ENCODE measurements at regions not wholly inside any gene's neighbourhood (a gene's known extent, or its start where the extent isn't known, plus 50 kb on each side); places are given as distances from the start of the nearest gene placed in this dataset.

DNA sequence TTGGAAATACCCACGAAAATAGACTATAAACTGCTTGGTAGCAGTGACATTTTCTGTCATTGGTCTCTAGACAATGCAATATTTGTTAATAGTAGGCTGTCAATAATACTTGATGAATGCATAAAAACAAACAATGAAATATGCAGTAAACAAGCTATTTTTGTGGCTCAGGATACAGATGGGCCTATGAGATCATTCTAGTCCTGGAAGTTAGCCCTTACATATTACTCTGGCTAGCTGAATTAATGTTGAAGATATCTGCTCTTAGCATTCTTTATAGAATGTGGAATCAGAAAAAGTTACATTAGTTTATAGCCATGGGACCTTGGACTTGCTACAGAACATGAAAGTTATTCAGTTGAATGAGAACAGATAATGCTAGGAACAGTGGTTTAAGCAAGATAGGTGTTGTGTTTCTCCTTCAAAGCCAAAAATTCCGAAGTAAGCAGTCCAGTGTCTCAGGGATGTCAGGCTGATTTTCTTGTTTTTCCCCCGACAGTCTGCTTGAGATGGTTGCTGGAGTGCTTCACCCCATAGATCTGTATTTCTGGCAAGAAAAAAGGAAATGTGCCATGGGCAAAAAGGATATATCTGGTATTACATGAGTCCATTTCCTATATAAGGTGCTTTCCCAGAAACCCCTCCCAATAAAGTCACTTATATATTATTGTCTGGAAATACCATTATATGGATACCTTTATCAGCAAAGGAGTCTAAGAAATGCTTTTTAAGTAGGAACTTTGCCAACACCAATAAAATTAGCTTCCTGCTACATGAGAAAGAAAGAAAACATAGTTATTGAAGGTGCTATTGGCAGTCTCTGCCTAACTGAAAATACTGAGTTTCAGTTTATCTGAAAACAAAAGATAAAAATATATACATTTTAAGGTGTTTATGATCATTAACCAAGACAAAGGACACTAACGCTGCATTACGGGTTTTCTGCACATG is 619.4 kb upstream of the ATP2B1 start:
- SMC1A ChIA-PET (ENCODE audit: uncharacterized antibody, unreplicated experiment) = no interaction called here
- H3K4me3 ChIP-seq = no peak overlapping the region
- no peak overlapping the region for H3K4me2 ChIP-seq (ENCODE audit: control insufficient read depth, insufficient read depth)
- POLR2A ChIA-PET = no interaction called here
- H3K9me3 ChIP-seq (replicated peaks; ENCODE audit: control insufficient read depth, insufficient read depth, low read length) = no peaks in the 10 kb centered on the region
- FAIRE-seq (no peak), DNase-seq (ENCODE audit: low read depth, low spot score) (no peak), ATAC-seq (no peak)
- H4K20me1 ChIP-seq (ENCODE audit: control insufficient read depth, insufficient read depth) = no peaks in the 10 kb centered on the region
- no peak overlapping the region for H2AFZ ChIP-seq (ENCODE audit: control insufficient read depth, low read depth, low read length)
- 39% methylated on average over 5 of the region's 5 CpGs for WGBS (ENCODE audit: insufficient coverage, insufficient replicate concordance, low lambda C conversion rate, missing lambda C conversion rate)
- CTCF ChIA-PET = no interaction called here
- RAD21 ChIA-PET (ENCODE audit: unreplicated experiment) = no interaction called here
- no peaks in the 10 kb centered on the region for H3K4me1 ChIP-seq (ENCODE audit: control insufficient read depth, insufficient read depth, low read length)
- no TSS peak for BruUV-seq (replicated peaks)
- H3K79me2 ChIP-seq (ENCODE audit: control insufficient read depth, insufficient read depth, low read length) = no peaks in the 10 kb centered on the region
- H3K9ac ChIP-seq (ENCODE audit: control insufficient read depth, insufficient read depth, low read length) = no peak overlapping the region
- intact Hi-C loops (cut with micrococcal nuclease; ENCODE audit: unreplicated experiment) = no loop called here
- H3K27ac ChIP-seq (ENCODE audit: control insufficient read depth, insufficient read depth) = no peak overlapping the region
- in situ Hi-C loops (cut with MboI) = no loop called here
- no peaks in the 10 kb centered on the region for H3K36me3 ChIP-seq (ENCODE audit: control insufficient read depth in 2 of 2, insufficient read depth in 2 of 2, low read length in 1 of 2)
- no peaks in the 10 kb centered on the region for H3K27me3 ChIP-seq (replicated peaks in 1 of 2; ENCODE audit: control insufficient read depth in 2 of 2, insufficient read depth in 2 of 2, low read length in 1 of 2)
- no peak for TF ChIP-seq EP300 (IDR thresholded peaks at IDR 0.05; ENCODE audit: borderline replicate concordance in 1 of 2, control insufficient read depth in 1 of 2, low read depth in 2 of 2, low read length in 2 of 2)
- TF ChIP-seq NFYA (IDR thresholded peaks at IDR 0.05; ENCODE audit: borderline replicate concordance, low read depth, low read length) = no peak

- Histone ChIP-seq H3K9ac (ENCODE audit: control insufficient read depth, insufficient read depth, low read length) (no peak overlapping the region), H3K9me3 (replicated peaks; ENCODE audit: control insufficient read depth, insufficient read depth, low read length) (no peaks in the 10 kb centered on the region), H2AFZ (ENCODE audit: control insufficient read depth, low read depth, low read length) (no peak overlapping the region), H3K27me3 (replicated peaks in 1 of 2; ENCODE audit: control insufficient read depth in 2 of 2, insufficient read depth in 2 of 2, low read length in 1 of 2) (no peaks in the 10 kb centered on the region), H3K4me3 (no peak overlapping the region), H3K79me2 (ENCODE audit: control insufficient read depth, insufficient read depth, low read length) (no peaks in the 10 kb centered on the region), H3K36me3 (ENCODE audit: control insufficient read depth in 2 of 2, insufficient read depth in 2 of 2, low read length in 1 of 2) (no peaks in the 10 kb centered on the region), H3K4me1 (ENCODE audit: control insufficient read depth, insufficient read depth, low read length) (no peaks in the 10 kb centered on the region), H3K4me2 (ENCODE audit: control insufficient read depth, insufficient read depth) (no peak overlapping the region), H4K20me1 (ENCODE audit: control insufficient read depth, insufficient read depth) (no peaks in the 10 kb centered on the region), H3K27ac (ENCODE audit: control insufficient read depth, insufficient read depth) (no peak overlapping the region)
- in situ Hi-C loops (cut with MboI) (no loop called here), intact Hi-C loops (cut with micrococcal nuclease; ENCODE audit: unreplicated experiment) (no loop called here)
- FAIRE-seq = no peak
- ChIA-PET CTCF (no interaction called here), SMC1A (ENCODE audit: uncharacterized antibody, unreplicated experiment) (no interaction called here), POLR2A (no interaction called here), RAD21 (ENCODE audit: unreplicated experiment) (no interaction called here)
- TF ChIP-seq RBBP5 (conservative IDR thresholded peaks at IDR 0.05) = no peak
- TF ChIP-seq KDM1A (IDR thresholded peaks at IDR 0.05; ENCODE audit: borderline replicate concordance) = no peak
- TF ChIP-seq RUNX3 (IDR thresholded peaks at IDR 0.05; ENCODE audit: low read length) = no peak
- TF ChIP-seq EGR1 (IDR thresholded peaks at IDR 0.05; ENCODE audit: borderline replicate concordance in 1 of 2, low read depth in 2 of 2, low read length in 2 of 2) = no peak
- TF ChIP-seq LARP7 (IDR thresholded peaks at IDR 0.05) = no peak
- no peak for TF ChIP-seq CEBPZ (IDR thresholded peaks at IDR 0.05; ENCODE audit: low read depth, low read length)
- TF ChIP-seq PKNOX1 (IDR thresholded peaks at IDR 0.05) = no peak
- no peak for TF ChIP-seq HDAC2 (IDR thresholded peaks at IDR 0.05)
- no peak for TF ChIP-seq USF2 (IDR thresholded peaks at IDR 0.05; ENCODE audit: borderline replicate concordance, low read depth, low read length)
- no TSS peak for BruUV-seq (replicated peaks)
- 6% methylated on average over 1 of the region's 1 CpG for WGBS (ENCODE audit: insufficient coverage, insufficient replicate concordance, low lambda C conversion rate, missing lambda C conversion rate)
- DNase-seq (ENCODE audit: low read depth, low spot score) = no peak
- ATAC-seq = no peak
These were observed 614.6 kb upstream of the ATP2B1 start for GRCh38 chr12:90323217-90323616.

All from GM12878 (cell line).